Heart left ventricle (tissue), 13 donors: ENCODE measurements at regions not wholly inside any gene's neighbourhood (a gene's known extent, or its start where the extent isn't known, plus 50 kb on each side); places are given as distances from the start of the nearest gene placed in this dataset.

Experiments used
- POLR2A ChIP-seq, 2 donors: fragments of 450-650 bp; IDR thresholded peaks; one replicate each; pipeline ENCODE4 v1.6.1; 2017; ENCODE audit warnings: antibody characterized with exemption in 2 of 2, mild to moderate bottlenecking in 2 of 2, moderate library complexity in 2 of 2
- TF ChIP-seq, protein P1 (sequence below), 12 donors: fragments of 200-600 bp; sonication (generic) in 4 of 12; IDR thresholded peaks; one replicate each; pipeline versions ENCODE4 v1.5.0 to v1.8.0; 2018 to 2022; ENCODE audit warnings: antibody characterized with exemption in 12 of 12, mild to moderate bottlenecking in 5 of 12
- donor health status: ischemic (EF 13 %, LVEDD 7.1; RV severe dilation, severe dysfunction).
- donor health status: DM: no; HTN: yes; CAD: no.
- donor health status: DM: no; HTN: no; CAD: no.
- donor health status: ischemic (EF 25% LVEDD 6.9; RV normal size, moderate dysfunction).
- donor health status: ischemic (EF 25% LVEDD 5.7; RV mildly dilated, moderate dysfunction).
- donor health status: ischemic (EF 35%, LVEDD 5.7; RV mildly dilated, moderate dysfunction).
- donor health status: nonischemic (EF 11% LVEDD 7.7; RV severe dilation, severe dysfunction).
- donor health status: DM: yes; HTN: yes; CAD: no.
- donor health status: PGD.
- donor health status: ischemic (EF 29% LVEDD 5.4; RV normal size, mild dysfunction).
- donor health status: nonischemic (EF 23%, LVEDD 6.1; RV moderate dilation, normal function).

DNA sequence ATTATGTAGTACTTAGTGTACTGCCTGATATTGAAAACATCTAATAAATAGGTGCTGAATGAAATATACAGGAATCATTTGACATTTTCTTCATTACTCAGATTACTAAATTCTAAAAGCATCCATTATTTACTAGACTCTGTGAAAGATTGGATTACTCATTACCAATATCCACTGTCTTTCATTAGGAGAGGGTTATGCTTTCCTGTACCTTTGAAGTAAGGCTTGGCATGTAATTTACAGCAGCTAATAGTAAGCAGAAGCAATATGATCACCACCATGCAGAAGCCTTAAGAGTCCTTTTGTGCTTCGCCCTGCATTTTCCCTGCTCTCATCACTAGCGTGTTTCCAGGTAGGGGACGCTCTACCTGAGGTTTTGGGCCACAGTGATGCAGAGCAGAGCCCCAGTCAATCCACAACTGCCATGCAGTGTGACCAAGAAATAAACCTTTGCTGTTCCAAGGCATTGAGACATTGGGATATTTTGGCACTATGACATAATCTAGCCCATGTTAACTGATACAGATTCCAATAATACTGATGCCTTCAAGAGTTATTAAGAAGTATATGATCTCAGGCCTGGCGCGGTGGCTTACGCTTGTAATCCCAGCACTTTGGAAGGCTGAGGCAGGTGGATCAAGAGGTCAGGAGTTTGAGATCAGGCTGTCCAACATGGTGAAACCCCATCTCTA lies 502.8 kb upstream of the MARCKS start:
- TF ChIP-seq, protein P1, sequence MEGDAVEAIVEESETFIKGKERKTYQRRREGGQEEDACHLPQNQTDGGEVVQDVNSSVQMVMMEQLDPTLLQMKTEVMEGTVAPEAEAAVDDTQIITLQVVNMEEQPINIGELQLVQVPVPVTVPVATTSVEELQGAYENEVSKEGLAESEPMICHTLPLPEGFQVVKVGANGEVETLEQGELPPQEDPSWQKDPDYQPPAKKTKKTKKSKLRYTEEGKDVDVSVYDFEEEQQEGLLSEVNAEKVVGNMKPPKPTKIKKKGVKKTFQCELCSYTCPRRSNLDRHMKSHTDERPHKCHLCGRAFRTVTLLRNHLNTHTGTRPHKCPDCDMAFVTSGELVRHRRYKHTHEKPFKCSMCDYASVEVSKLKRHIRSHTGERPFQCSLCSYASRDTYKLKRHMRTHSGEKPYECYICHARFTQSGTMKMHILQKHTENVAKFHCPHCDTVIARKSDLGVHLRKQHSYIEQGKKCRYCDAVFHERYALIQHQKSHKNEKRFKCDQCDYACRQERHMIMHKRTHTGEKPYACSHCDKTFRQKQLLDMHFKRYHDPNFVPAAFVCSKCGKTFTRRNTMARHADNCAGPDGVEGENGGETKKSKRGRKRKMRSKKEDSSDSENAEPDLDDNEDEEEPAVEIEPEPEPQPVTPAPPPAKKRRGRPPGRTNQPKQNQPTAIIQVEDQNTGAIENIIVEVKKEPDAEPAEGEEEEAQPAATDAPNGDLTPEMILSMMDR (IDR thresholded peaks at IDR 0.05), result no peak
- TF ChIP-seq POLR2A (IDR thresholded peaks at IDR 0.05), result no peak
